ENCODE measurements at regions not wholly inside any gene's neighbourhood (a gene's known extent, or its start where the extent isn't known, plus 50 kb on each side); places are given as distances from the start of the nearest gene placed in this dataset.

DNA sequence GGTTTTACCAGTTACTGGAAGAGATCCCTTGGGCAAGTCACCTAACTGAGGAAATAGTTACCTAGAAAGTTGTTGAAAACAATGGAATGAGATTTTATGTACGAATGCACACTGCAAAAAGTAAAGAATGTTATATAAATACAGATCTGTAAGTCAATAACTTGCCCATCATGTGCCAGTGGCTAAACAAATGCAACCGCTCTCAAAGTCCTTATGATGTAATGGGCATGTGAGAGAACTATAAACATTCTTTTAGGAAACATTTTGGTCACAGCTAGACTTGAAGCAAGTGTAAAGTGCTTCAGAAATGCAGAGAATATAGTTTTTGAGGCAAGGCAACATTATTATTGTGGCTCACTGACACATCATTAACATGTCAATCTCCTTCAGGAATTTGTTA is 1044.5 kb downstream of the TUSC7 start:
- TF ChIP-seq CTCF (IDR thresholded peaks at IDR 0.05): no peak
- TF ChIP-seq NRF1 (IDR thresholded peaks at IDR 0.05; ENCODE audit: low read depth, low read length): no peak
- TF ChIP-seq, protein P1, sequence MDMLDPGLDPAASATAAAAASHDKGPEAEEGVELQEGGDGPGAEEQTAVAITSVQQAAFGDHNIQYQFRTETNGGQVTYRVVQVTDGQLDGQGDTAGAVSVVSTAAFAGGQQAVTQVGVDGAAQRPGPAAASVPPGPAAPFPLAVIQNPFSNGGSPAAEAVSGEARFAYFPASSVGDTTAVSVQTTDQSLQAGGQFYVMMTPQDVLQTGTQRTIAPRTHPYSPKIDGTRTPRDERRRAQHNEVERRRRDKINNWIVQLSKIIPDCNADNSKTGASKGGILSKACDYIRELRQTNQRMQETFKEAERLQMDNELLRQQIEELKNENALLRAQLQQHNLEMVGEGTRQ (IDR thresholded peaks at IDR 0.05; ENCODE audit: borderline replicate concordance, low read depth, low read length): no peak
- no peak for TF ChIP-seq TCF12 (IDR thresholded peaks at IDR 0.05)
- no peak for TF ChIP-seq POLR2AphosphoS5 (IDR thresholded peaks at IDR 0.05; ENCODE audit: low read depth, low read length)
- no peak for TF ChIP-seq CHD2 (IDR thresholded peaks at IDR 0.05; ENCODE audit: low read length, partially characterized antibody)
- TF ChIP-seq SMC3 (IDR thresholded peaks at IDR 0.05; ENCODE audit: low read depth, low read length): no peak
- TF ChIP-seq FOXJ3 (CRISPR knock-in tag; IDR thresholded peaks at IDR 0.05): no peak
- TF ChIP-seq YY1 (IDR thresholded peaks at IDR 0.05; ENCODE audit: low read depth): no peak
- TF ChIP-seq MAX (IDR thresholded peaks at IDR 0.05; ENCODE audit: low read depth): no peak
